ENCODE measurements at regions not wholly inside any gene's neighbourhood (a gene's known extent, or its start where the extent isn't known, plus 50 kb on each side); places are given as distances from the start of the nearest gene placed in this dataset.

- Histone ChIP-seq H3F3A (ENCODE audit: control insufficient read depth, insufficient read depth) (no peaks in the 10 kb centered on the region), H3K27me3 (ENCODE audit: control insufficient read depth, low read length) (no peaks in the 10 kb centered on the region), H3K27ac (ENCODE audit: low read depth, low read length) (no peak overlapping the region), H4K20me1 (ENCODE audit: control insufficient read depth, insufficient read depth, low read depth, low read length) (no peaks in the 10 kb centered on the region), H3K4me1 (ENCODE audit: control insufficient read depth, low read length) (no peaks in the 10 kb centered on the region), H3K9me2 (replicated peaks; ENCODE audit: control insufficient read depth, low read length) (no peaks in the 10 kb centered on the region), H3K79me2 (ENCODE audit: control insufficient read depth, low read length) (no peaks in the 10 kb centered on the region), H3K36me3 (ENCODE audit: control insufficient read depth, low read length) (no peaks in the 10 kb centered on the region), H3K4me3 (ENCODE audit: low read length) (no peak overlapping the region), H3K4me2 (ENCODE audit: low read length) (no peak overlapping the region), H3K9me3 (ENCODE audit: control insufficient read depth, insufficient read depth, low read length) (no peaks in the 10 kb centered on the region)
- TF ChIP-seq CTCF (IDR thresholded peaks at IDR 0.05; ENCODE audit: low read depth, low read length, poor library complexity, severe bottlenecking) (no peak), EZH2phosphoT487 (IDR thresholded peaks at IDR 0.05; ENCODE audit: borderline replicate concordance, low read length) (no peak)
Measured at GRCh38 chr13:85887406-85887805, 88.2 kb upstream of the SLITRK6 start.

GRCh38 chr13:85879014-85879413, 79.8 kb upstream of the SLITRK6 start:
- no peaks in the 10 kb centered on the region for H3K27me3 ChIP-seq (ENCODE audit: control insufficient read depth, low read length)

GRCh38 chr13:85864963-85865530, 65.8 kb upstream of the SLITRK6 start:
- H3K79me2 ChIP-seq (ENCODE audit: control insufficient read depth, low read length), result no peaks in the 10 kb centered on the region
- no peaks in the 10 kb centered on the region for H3F3A ChIP-seq (ENCODE audit: control insufficient read depth, insufficient read depth)
- no peak overlapping the region for H3K4me2 ChIP-seq (ENCODE audit: low read length)
- TF ChIP-seq EZH2phosphoT487 (IDR thresholded peaks at IDR 0.05; ENCODE audit: borderline replicate concordance, low read length) (no peak), CTCF (IDR thresholded peaks at IDR 0.05; ENCODE audit: low read depth, low read length, poor library complexity, severe bottlenecking) (peak; percentile 41)
- no peaks in the 10 kb centered on the region for H4K20me1 ChIP-seq (ENCODE audit: control insufficient read depth, insufficient read depth, low read depth, low read length)
- H3K4me3 ChIP-seq (ENCODE audit: low read length), result no peak overlapping the region
- H3K36me3 ChIP-seq (ENCODE audit: control insufficient read depth, low read length), result no peaks in the 10 kb centered on the region
- H3K27me3 ChIP-seq (ENCODE audit: control insufficient read depth, low read length), result no peaks in the 10 kb centered on the region
- H3K9me3 ChIP-seq (ENCODE audit: control insufficient read depth, insufficient read depth, low read length), result no peaks in the 10 kb centered on the region
- H3K9me2 ChIP-seq (replicated peaks; ENCODE audit: control insufficient read depth, low read length), result no peaks in the 10 kb centered on the region
- H3K4me1 ChIP-seq (ENCODE audit: control insufficient read depth, low read length), result no peaks in the 10 kb centered on the region
- no peak overlapping the region for H3K27ac ChIP-seq (ENCODE audit: low read depth, low read length)

More at GRCh38 chr13:85879014-85879413, 79.8 kb upstream of the SLITRK6 start:
- Histone ChIP-seq H3K9me3 (ENCODE audit: control insufficient read depth, insufficient read depth, low read length) (no peaks in the 10 kb centered on the region), H3K9me2 (replicated peaks; ENCODE audit: control insufficient read depth, low read length) (no peaks in the 10 kb centered on the region), H3K4me1 (ENCODE audit: control insufficient read depth, low read length) (no peaks in the 10 kb centered on the region), H3K4me3 (ENCODE audit: low read length) (no peak overlapping the region), H3K36me3 (ENCODE audit: control insufficient read depth, low read length) (no peaks in the 10 kb centered on the region), H4K20me1 (ENCODE audit: control insufficient read depth, insufficient read depth, low read depth, low read length) (no peaks in the 10 kb centered on the region), H3K27ac (ENCODE audit: low read depth, low read length) (no peak overlapping the region), H3F3A (ENCODE audit: control insufficient read depth, insufficient read depth) (no peaks in the 10 kb centered on the region), H3K79me2 (ENCODE audit: control insufficient read depth, low read length) (no peaks in the 10 kb centered on the region), H3K4me2 (ENCODE audit: low read length) (no peak overlapping the region)
- TF ChIP-seq EZH2phosphoT487 (IDR thresholded peaks at IDR 0.05; ENCODE audit: borderline replicate concordance, low read length) (no peak), CTCF (IDR thresholded peaks at IDR 0.05; ENCODE audit: low read depth, low read length, poor library complexity, severe bottlenecking) (no peak)

Measured in DOHH2 (cell line).